H1 (cell line): ENCODE measurements at regions not wholly inside any gene's neighbourhood (a gene's known extent, or its start where the extent isn't known, plus 50 kb on each side); places are given as distances from the start of the nearest gene placed in this dataset.
"Not testable (repeated sequence)": the region's sequence is repeated elsewhere in the genome, so short reads cannot be mapped to it uniquely, and the experiment has no call there.

Experiments used
- CTCF ChIA-PET: fragments of 300-600 bp; sonication (Branson Sonifier 250); formaldehyde crosslinking; loops from one replicate; lab custom pipeline; 2021; ENCODE audit not compliant: partially characterized antibody; lab: Charles Lee
- POLR2A ChIA-PET: fragments of 300-600 bp; sonication (Branson Sonifier 250); formaldehyde crosslinking; loops from one replicate; lab custom pipeline; 2021; ENCODE audit warnings: inconsistent platforms; ENCODE audit not compliant: partially characterized antibody; lab: Charles Lee
- DNase-seq, 2 experiments: peaks; one replicate each; pipeline versions ENCODE4 v3.0.0 to v3.0.0-alpha.2; 2010 to 2022; ENCODE audit warnings: low spot score in 2 of 2, low read depth in 1 of 2, mixed read lengths in 1 of 2
- FAIRE-seq: peaks from 2 replicates; lab custom pipeline; 2011; peaks lifted over from hg19 to GRCh38; lab: Jason Lieb, UNC
- H2AFZ ChIP-seq: 2 replicates; pipeline ENCODE4 v1.8.1; 2012; ENCODE audit warnings: low read length, inconsistent platforms
- H2AK5ac ChIP-seq: 2 replicates; pipeline ENCODE4 v1.6.1; 2013; ENCODE audit warnings: low read depth, low read length
- H2BK120ac ChIP-seq: replicated peaks from 2 replicates; pipeline ENCODE3; 2013; ENCODE audit warnings: low read depth, low read length, inconsistent platforms
- H2BK12ac ChIP-seq: 2 replicates; pipeline ENCODE4 v1.6.1; 2013; ENCODE audit warnings: low read depth, low read length
- H2BK15ac ChIP-seq: 2 replicates; pipeline ENCODE4 v1.6.1; 2013; ENCODE audit warnings: low read length
- H2BK20ac ChIP-seq: 2 replicates; pipeline ENCODE4 v1.6.1; 2013; ENCODE audit warnings: low read length
- H2BK5ac ChIP-seq: 2 replicates; pipeline ENCODE4 v1.6.1; 2013; ENCODE audit warnings: low read depth, low read length
- H3K14ac ChIP-seq: 2 replicates; pipeline ENCODE4 v1.6.1; 2013; ENCODE audit warnings: inconsistent platforms; ENCODE audit not compliant: insufficient read length
- H3K18ac ChIP-seq: 2 replicates; pipeline ENCODE4 v1.6.1; 2013; ENCODE audit warnings: low read length; ENCODE audit errors: extremely low read depth
- H3K23ac ChIP-seq: 2 replicates; pipeline ENCODE4 v1.6.1; 2013; ENCODE audit warnings: inconsistent platforms; ENCODE audit not compliant: insufficient read length
- H3K23me2 ChIP-seq: 2 replicates; pipeline ENCODE4 v1.6.1; 2013; ENCODE audit warnings: low read depth, low read length
- H3K27ac ChIP-seq: 2 replicates; pipeline ENCODE4 v1.6.1; 2011; ENCODE audit warnings: low read depth, low read length, inconsistent platforms
- H3K27me3 ChIP-seq, 4 experiments: replicated peaks in 1 of 4; 1 replicate in 1 of 4; 2 replicates in 3 of 4; pipeline versions ENCODE4 v1.6.1 to v1.8.1; 2011 to 2013; ENCODE audit warnings: low read length in 3 of 4, mild to moderate bottlenecking in 3 of 4, inconsistent platforms in 2 of 4, mixed read lengths in 2 of 4, moderate library complexity in 1 of 4; ENCODE audit not compliant: control insufficient read depth in 3 of 4, insufficient read depth in 3 of 4; ENCODE audit errors: extremely low read depth in 1 of 4
- H3K36me3 ChIP-seq, 4 experiments: 2 replicates each; pipeline versions ENCODE4 v1.6.1 to v1.8.1; 2011 to 2013; ENCODE audit warnings: mild to moderate bottlenecking in 4 of 4, low read length in 3 of 4, moderate library complexity in 2 of 4, control low read depth in 1 of 4, inconsistent platforms in 1 of 4; ENCODE audit not compliant: insufficient read depth in 4 of 4, control insufficient read depth in 2 of 4
- H3K4ac ChIP-seq: replicated peaks from 2 replicates; pipeline ENCODE3; 2013; ENCODE audit warnings: low read length, low read depth, mixed read lengths, inconsistent platforms; ENCODE audit not compliant: insufficient read length
- H3K4me1 ChIP-seq, 4 experiments: replicated peaks in 1 of 4; 1 replicate in 1 of 4; 2 replicates in 3 of 4; pipeline versions ENCODE4 v1.6.1 to v1.8.1; 2011 to 2013; ENCODE audit warnings: low read length in 3 of 4, inconsistent platforms in 2 of 4, mixed read lengths in 1 of 4; ENCODE audit not compliant: insufficient read depth in 4 of 4, control insufficient read depth in 3 of 4
- H3K4me2 ChIP-seq, 2 experiments: 2 replicates each; pipeline versions ENCODE4 v1.6.1 to v1.8.1; 2011 to 2013; ENCODE audit warnings: low read depth in 2 of 2, low read length in 2 of 2, control low read depth in 1 of 2, inconsistent platforms in 1 of 2, mild to moderate bottlenecking in 1 of 2; ENCODE audit not compliant: insufficient read depth in 1 of 2
- H3K4me3 ChIP-seq, 4 experiments: fragments of 200-600, 300-600 bp in 1 of 4; sonication (generic), shearing (Covaris generic), sonication (Bioruptor Twin) in 1 of 4; 2 replicates each; pipeline versions ENCODE4 v1.5.1 to v1.8.1; 2011 to 2016; ENCODE audit warnings: low read length in 4 of 4, low read depth in 3 of 4, control low read depth in 2 of 4, inconsistent platforms in 2 of 4, mild to moderate bottlenecking in 2 of 4, mixed read lengths in 1 of 4, moderate library complexity in 1 of 4; ENCODE audit not compliant: insufficient read depth in 2 of 4; ENCODE audit errors: extremely low read depth in 1 of 4
- H3K56ac ChIP-seq: replicated peaks from 2 replicates; pipeline ENCODE3; 2013; ENCODE audit warnings: low read depth, mild to moderate bottlenecking, mixed read lengths, low read length, inconsistent platforms; ENCODE audit not compliant: insufficient read length
- H3K79me1 ChIP-seq: 2 replicates; pipeline ENCODE4 v1.6.1; 2013; ENCODE audit warnings: low read depth, low read length, control low read depth
- H3K79me2 ChIP-seq, 2 experiments: 2 replicates each; pipeline versions ENCODE4 v1.6.1 to v1.8.1; 2012 to 2013; ENCODE audit warnings: low read length in 2 of 2, mild to moderate bottlenecking in 2 of 2, inconsistent platforms in 1 of 2; ENCODE audit not compliant: insufficient read depth in 2 of 2, control insufficient read depth in 1 of 2
- H3K9ac ChIP-seq, 4 experiments: replicated peaks in 1 of 4; 1 replicate in 1 of 4; 2 replicates in 3 of 4; pipeline versions ENCODE4 v1.6.1 to v1.8.1; 2011 to 2013; ENCODE audit warnings: low read depth in 3 of 4, low read length in 3 of 4, control low read depth in 2 of 4, mild to moderate bottlenecking in 2 of 4, moderate library complexity in 2 of 4, inconsistent platforms in 1 of 4; ENCODE audit errors: extremely low read depth in 1 of 4
- H3K9me3 ChIP-seq, 2 experiments: 2 replicates each; pipeline versions ENCODE4 v1.6.1 to v1.8.1; 2012 to 2013; ENCODE audit warnings: mild to moderate bottlenecking in 2 of 2, moderate library complexity in 2 of 2, control low read depth in 1 of 2, inconsistent platforms in 1 of 2, low read depth in 1 of 2, low read length in 1 of 2, mixed read lengths in 1 of 2; ENCODE audit not compliant: insufficient read depth in 2 of 2
- H4K20me1 ChIP-seq, 2 experiments: replicated peaks in 1 of 2; 2 replicates each; pipeline versions ENCODE3 to v1.8.1; 2011 to 2013; ENCODE audit warnings: inconsistent platforms in 2 of 2, low read length in 2 of 2, mild to moderate bottlenecking in 1 of 2; ENCODE audit not compliant: insufficient read depth in 2 of 2, control insufficient read depth in 1 of 2
- H4K5ac ChIP-seq: 2 replicates; pipeline ENCODE4 v1.6.1; 2013; ENCODE audit warnings: low read length, low read depth, mixed read lengths, inconsistent platforms; ENCODE audit not compliant: insufficient read length
- H4K8ac ChIP-seq: 2 replicates; pipeline ENCODE4 v1.8.0; 2013; ENCODE audit warnings: mild to moderate bottlenecking, moderate library complexity, low read length, inconsistent platforms; ENCODE audit not compliant: insufficient read depth; ENCODE audit errors: extremely low read depth
- H4K91ac ChIP-seq: replicated peaks from 2 replicates; pipeline ENCODE3; 2013; ENCODE audit warnings: low read length, mixed read lengths, inconsistent platforms; ENCODE audit not compliant: insufficient read length
- WGBS, 2 experiments: shearing (Covaris generic) in 1 of 2; methylation state at CpG; one replicate each; pipeline versions ENCODE4 v1.1.6 to v1.1.7; 2013 to 2015; ENCODE audit warnings: low lambda C conversion rate in 2 of 2, mixed read lengths in 2 of 2, inconsistent platforms in 1 of 2, low coverage in 1 of 2, missing lambda C conversion rate in 1 of 2; ENCODE audit not compliant: insufficient replicate concordance in 2 of 2, insufficient coverage in 1 of 2, insufficient read length in 1 of 2; ENCODE audit errors: extremely low coverage in 1 of 2, missing lambda C conversion rate in 1 of 2; 5-methylcytosine and 5-hydroxymethylcytosine counted together

DNA sequence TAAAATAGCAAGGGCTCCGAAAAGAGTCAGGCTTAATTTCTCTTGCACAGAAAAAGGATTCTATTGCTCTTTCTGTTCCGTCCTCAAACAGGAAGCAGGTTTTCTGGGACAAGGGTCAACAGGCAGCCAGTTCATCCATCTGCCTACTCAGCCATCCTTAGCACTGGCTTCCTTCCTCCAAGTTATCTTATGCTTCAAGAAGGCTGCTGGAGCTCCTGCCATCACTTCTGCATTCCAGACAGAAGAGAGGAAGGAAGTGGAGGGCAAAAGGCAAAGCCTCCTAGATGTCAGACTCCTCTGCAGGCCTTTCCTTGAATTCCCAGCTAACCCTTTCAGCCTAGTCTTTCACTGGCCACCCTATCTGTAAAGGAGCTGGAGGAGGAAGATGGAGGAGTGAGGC, 287.8 kb upstream of the PLGLB2 start:
- H3K4me3 ChIP-seq, H3K79me2 ChIP-seq, H3K79me1 ChIP-seq, H2BK15ac ChIP-seq, H3K56ac ChIP-seq, H3K27ac ChIP-seq, CTCF ChIA-PET, H2BK20ac ChIP-seq, H3K4ac ChIP-seq, H4K5ac ChIP-seq, FAIRE-seq, H3K23ac ChIP-seq, H2BK12ac ChIP-seq, POLR2A ChIA-PET, H2BK120ac ChIP-seq, H3K9ac ChIP-seq, H3K4me1 ChIP-seq, H2AFZ ChIP-seq, H2BK5ac ChIP-seq, H3K14ac ChIP-seq, H4K8ac ChIP-seq, DNase-seq, H3K23me2 ChIP-seq, H3K9me3 ChIP-seq, H4K20me1 ChIP-seq, H4K91ac ChIP-seq, H3K4me2 ChIP-seq, H2AK5ac ChIP-seq, H3K18ac ChIP-seq, H3K36me3 ChIP-seq, H3K27me3 ChIP-seq: not testable (repeated sequence)
- WGBS, 2 experiments, result 100% methylated on average over 1 of the region's 2 CpGs; no CpG with 5 or more reads in 1 of the 2 experiments

DNA sequence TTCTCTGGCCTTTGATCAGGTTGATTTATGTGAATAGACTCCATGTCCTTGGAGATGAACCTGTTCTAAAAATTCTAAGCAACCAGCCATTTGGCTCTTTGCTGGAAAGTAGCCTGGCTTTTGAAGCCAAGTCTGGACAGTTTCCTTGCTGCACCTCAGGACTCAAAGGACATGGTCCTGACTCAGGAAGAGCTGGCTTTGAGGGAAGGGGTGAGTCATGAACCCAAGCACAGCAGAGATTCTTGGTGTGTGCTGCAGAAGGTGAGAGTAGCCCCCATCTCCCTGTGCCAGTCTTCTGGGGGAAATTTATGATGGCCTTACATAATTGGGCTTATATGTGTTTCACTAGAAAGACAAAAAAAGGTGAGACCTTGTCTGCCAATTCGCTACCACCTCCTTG, 287.2 kb upstream of the PLGLB2 start:
- FAIRE-seq, H4K5ac ChIP-seq, H2AK5ac ChIP-seq, H4K20me1 ChIP-seq, H3K4me3 ChIP-seq, H3K56ac ChIP-seq, H2BK12ac ChIP-seq, CTCF ChIA-PET, H3K27ac ChIP-seq, H4K91ac ChIP-seq, H2AFZ ChIP-seq, H3K14ac ChIP-seq, H2BK20ac ChIP-seq, H2BK5ac ChIP-seq, H3K36me3 ChIP-seq, H3K4me2 ChIP-seq, H3K79me1 ChIP-seq, H2BK15ac ChIP-seq, POLR2A ChIA-PET, DNase-seq, H3K9me3 ChIP-seq, H3K23ac ChIP-seq, H3K79me2 ChIP-seq, H3K4me1 ChIP-seq, H3K9ac ChIP-seq, H3K27me3 ChIP-seq, H3K18ac ChIP-seq, H3K4ac ChIP-seq, H2BK120ac ChIP-seq, H3K23me2 ChIP-seq, H4K8ac ChIP-seq: not testable (repeated sequence)
- WGBS, 2 experiments, result no CpG with 5 or more reads among the region's 1 CpG
